ENCODE measurements at regions not wholly inside any gene's neighbourhood (a gene's known extent, or its start where the extent isn't known, plus 50 kb on each side); places are given as distances from the start of the nearest gene placed in this dataset.
A peak's percentile ranks its signal among the peaks of the same experiment; 100 is the strongest.
"Not testable (repeated sequence)": the region's sequence is repeated elsewhere in the genome, so short reads cannot be mapped to it uniquely, and the experiment has no call there.

DNA sequence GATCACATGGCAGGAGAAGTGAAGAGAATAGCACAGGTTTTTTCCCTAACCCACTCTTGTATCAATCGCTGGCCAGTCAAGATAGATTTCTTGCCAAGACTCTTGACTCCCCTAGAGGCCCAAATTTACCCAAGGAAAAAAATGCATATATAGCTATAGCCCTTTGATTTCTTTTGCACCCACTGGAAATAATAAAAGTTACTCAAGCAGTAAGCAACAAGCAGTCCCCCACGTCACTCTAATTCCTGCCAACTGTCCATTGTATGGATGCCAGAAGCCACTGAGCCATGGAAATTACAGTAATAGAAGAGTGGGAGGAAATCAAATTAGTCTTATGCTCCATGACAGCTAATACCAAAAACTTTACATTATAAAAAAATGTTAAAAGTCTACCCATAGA is 125.3 kb upstream of the SLC39A10 start:
- no CpG with 5 or more reads among the region's 2 CpGs for WGBS (ENCODE audit: insufficient coverage)
- H3K27me3 Mint-ChIP-seq = no peaks in the 10 kb centered on the region

DNA sequence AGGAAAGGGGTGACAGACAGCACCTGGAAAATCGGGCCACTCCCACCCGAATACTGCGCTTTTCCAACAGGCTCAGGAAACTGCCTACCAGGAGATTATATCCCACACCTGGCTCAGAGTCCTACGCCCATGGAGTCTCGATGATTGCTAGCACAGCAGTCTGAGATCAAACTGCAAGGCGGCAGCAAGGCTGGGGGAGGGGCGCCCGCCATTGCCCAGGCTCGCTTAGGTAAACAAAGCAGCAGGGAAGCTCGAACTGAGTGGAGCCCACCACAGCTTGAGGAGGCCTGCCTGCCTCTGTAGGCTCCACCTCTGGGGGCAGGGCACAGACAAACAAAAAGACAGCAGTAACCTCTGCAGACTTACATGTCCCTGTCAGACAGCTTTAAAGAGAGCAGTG is 133.8 kb upstream of the SLC39A10 start:
- WGBS (ENCODE audit: insufficient coverage) = 85% methylated on average over 4 of the region's 10 CpGs
- H3K27ac ChIP-seq (ENCODE audit: low read length); DNase-seq; H3K9me3 Mint-ChIP-seq; ATAC-seq (replicated peaks in 1 of 4); H3K9me3 ChIP-seq; H3K27me3 Mint-ChIP-seq; H3K27me3 ChIP-seq (replicated peaks in 1 of 2; ENCODE audit: control insufficient read depth in 2 of 2, extremely low read depth in 1 of 2, insufficient read depth in 2 of 2, low read length in 1 of 2); H3K36me3 Mint-ChIP-seq; H3K4me3 ChIP-seq (ENCODE audit: control insufficient read depth in 1 of 2, extremely low read depth in 1 of 2, low read length in 1 of 2); H3K4me1 ChIP-seq (ENCODE audit: control insufficient read depth in 1 of 2, extremely low read depth in 1 of 2, insufficient read depth in 2 of 2, low read length in 2 of 2); POLR2A ChIA-PET; H3K36me3 ChIP-seq (ENCODE audit: control insufficient read depth in 2 of 2, extremely low read depth in 1 of 2, insufficient read depth in 1 of 2, low read length in 1 of 2): not testable (repeated sequence)
- Mint-ChIP-seq H3K4me3 (peak overlapping the region in 2 of 3 donors; percentile 21 to 45), H3K27ac (peak overlapping the region in 1 of 2 donors; percentile 79), H3K4me1 (peaks cover 28 to 36% (median 33%) of the 10 kb centered on the region in 3 donors)
- CTCF ChIA-PET = interaction anchor here in 1 of 2 donors (0.6 kb wide), 1 partner anchor 37 kb away, joined by 5 read pairs; no protein-coding TSS in a partner anchor

More for the DNA sequence above, 125.3 kb upstream of the SLC39A10 start:
- Histone ChIP-seq H3K27ac (ENCODE audit: low read length) (peak overlapping the region; percentile 80), H3K9me3 (no peaks in the 10 kb centered on the region), H3K36me3 (ENCODE audit: control insufficient read depth in 2 of 2, extremely low read depth in 1 of 2, insufficient read depth in 1 of 2, low read length in 1 of 2) (no peaks in the 10 kb centered on the region), H3K4me1 (ENCODE audit: control insufficient read depth in 1 of 2, extremely low read depth in 1 of 2, insufficient read depth in 2 of 2, low read length in 2 of 2) (peaks cover 33 to 49% of the 10 kb centered on the region in 2 experiments), H3K4me3 (ENCODE audit: control insufficient read depth in 1 of 2, extremely low read depth in 1 of 2, low read length in 1 of 2) (no peak overlapping the region), H3K27me3 (replicated peaks in 1 of 2; ENCODE audit: control insufficient read depth in 2 of 2, extremely low read depth in 1 of 2, insufficient read depth in 2 of 2, low read length in 1 of 2) (no peaks in the 10 kb centered on the region)
- POLR2A ChIA-PET = interaction anchor here in 1 of 2 donors (0.6 to 0.9 kb wide), 2 partner anchors 27 to 1808 kb away, joined by 3 read pairs; no protein-coding TSS in a partner anchor
- ATAC-seq (replicated peaks in 1 of 4) (no peak), DNase-seq (no peak)
- no peaks in the 10 kb centered on the region for H3K9me3 Mint-ChIP-seq
- H3K4me3 Mint-ChIP-seq = peak overlapping the region in 2 of 3 donors; percentile 84
- H3K36me3 Mint-ChIP-seq = no peaks in the 10 kb centered on the region
- peak overlapping the region; percentile 100 for H3K27ac Mint-ChIP-seq
- CTCF ChIA-PET = interaction anchor here in 1 of 2 donors (1.3 kb wide), 1 partner anchor 34 kb away, joined by 3 read pairs; no protein-coding TSS in a partner anchor
- peaks cover 61 to 68% (median 63%) of the 10 kb centered on the region in 3 donors for H3K4me1 Mint-ChIP-seq

DNA sequence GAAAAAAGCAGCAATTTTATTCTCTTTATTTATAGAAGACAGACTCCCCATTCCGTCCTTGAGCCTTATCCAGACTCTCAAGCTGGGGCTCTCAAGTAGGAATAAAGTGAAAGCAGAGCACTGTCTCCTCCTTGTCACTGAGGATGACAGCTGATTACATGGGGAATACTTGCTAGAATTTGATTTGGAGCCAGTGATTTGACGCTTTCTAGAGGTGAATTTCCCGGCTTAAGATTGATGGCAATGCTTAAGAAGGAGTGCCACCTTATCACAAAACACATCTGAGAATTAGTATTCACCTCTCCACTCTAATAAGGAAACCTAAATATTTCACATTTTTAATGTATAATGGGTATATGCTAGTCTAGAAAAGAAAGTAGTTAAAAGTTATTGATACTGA is 135.4 kb upstream of the SLC39A10 start:
- WGBS (ENCODE audit: insufficient coverage) = no CpG with 5 or more reads among the region's 3 CpGs
- ATAC-seq (replicated peaks in 1 of 4) = no peak
- Histone ChIP-seq H3K4me3 (ENCODE audit: control insufficient read depth in 1 of 2, extremely low read depth in 1 of 2, low read length in 1 of 2) (no peak overlapping the region), H3K36me3 (ENCODE audit: control insufficient read depth in 2 of 2, extremely low read depth in 1 of 2, insufficient read depth in 1 of 2, low read length in 1 of 2) (no peaks in the 10 kb centered on the region), H3K9me3 (no peaks in the 10 kb centered on the region), H3K27ac (ENCODE audit: low read length) (no peak overlapping the region), H3K27me3 (replicated peaks in 1 of 2; ENCODE audit: control insufficient read depth in 2 of 2, extremely low read depth in 1 of 2, insufficient read depth in 2 of 2, low read length in 1 of 2) (no peaks in the 10 kb centered on the region), H3K4me1 (ENCODE audit: control insufficient read depth in 1 of 2, extremely low read depth in 1 of 2, insufficient read depth in 2 of 2, low read length in 2 of 2) (no peaks in the 10 kb centered on the region)
- ChIA-PET POLR2A (no interaction called here), CTCF (no interaction called here)
- Mint-ChIP-seq H3K4me1 (peaks cover 38 to 50% (median 40%) of the 10 kb centered on the region in 3 donors), H3K27ac (peak overlapping the region in 1 of 2 donors; percentile 67), H3K36me3 (no peaks in the 10 kb centered on the region), H3K9me3 (peaks cover 0 to 5% (median 3%) of the 10 kb centered on the region in 3 donors), H3K27me3 (no peaks in the 10 kb centered on the region), H3K4me3 (no peak overlapping the region)
- no peak for DNase-seq

DNA sequence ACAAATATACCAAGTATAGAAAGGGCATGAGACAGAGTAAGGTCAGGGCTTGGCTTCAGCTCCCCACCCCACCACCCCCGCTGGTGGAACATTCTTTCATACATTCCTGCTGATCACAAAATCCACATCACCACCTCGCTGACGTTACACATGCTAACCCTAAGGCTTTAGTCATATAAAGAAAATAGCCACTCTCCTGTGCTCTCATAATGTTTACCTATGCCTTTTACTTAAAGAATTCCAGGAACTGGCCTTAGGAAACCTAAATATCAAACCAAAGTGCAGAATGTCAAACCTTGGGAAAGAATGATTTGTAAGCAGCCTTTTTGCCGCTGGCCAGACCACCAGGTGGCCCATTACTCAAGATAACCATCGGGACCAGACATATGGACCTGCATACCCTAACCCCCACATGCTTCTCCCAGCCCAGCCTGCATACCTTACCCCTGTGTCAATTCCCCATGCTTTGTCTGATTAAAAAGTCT is 136.3 kb upstream of the SLC39A10 start:
- no peaks in the 10 kb centered on the region for H3K27me3 Mint-ChIP-seq
- Histone ChIP-seq H3K27ac (ENCODE audit: low read length) (no peak overlapping the region), H3K36me3 (ENCODE audit: control insufficient read depth in 2 of 2, extremely low read depth in 1 of 2, insufficient read depth in 1 of 2, low read length in 1 of 2) (no peaks in the 10 kb centered on the region), H3K9me3 (no peaks in the 10 kb centered on the region), H3K4me1 (ENCODE audit: control insufficient read depth in 1 of 2, extremely low read depth in 1 of 2, insufficient read depth in 2 of 2, low read length in 2 of 2) (no peaks in the 10 kb centered on the region), H3K4me3 (ENCODE audit: control insufficient read depth in 1 of 2, extremely low read depth in 1 of 2, low read length in 1 of 2) (no peak overlapping the region), H3K27me3 (replicated peaks in 1 of 2; ENCODE audit: control insufficient read depth in 2 of 2, extremely low read depth in 1 of 2, insufficient read depth in 2 of 2, low read length in 1 of 2) (no peaks in the 10 kb centered on the region)
- no peak for DNase-seq
- H3K9me3 Mint-ChIP-seq = peaks cover 0 to under 1% (median under 1%) of the 10 kb centered on the region in 3 donors
- peaks cover 41 to 50% (median 42%) of the 10 kb centered on the region in 3 donors for H3K4me1 Mint-ChIP-seq
- ChIA-PET POLR2A (no interaction called here), CTCF (interaction anchor here in 1 of 2 donors (0.6 kb wide), 1 partner anchor 18 kb away, joined by 5 read pairs; no protein-coding TSS in a partner anchor)
- ATAC-seq (replicated peaks in 1 of 4) = no peak
- no peak overlapping the region for H3K27ac Mint-ChIP-seq
- H3K36me3 Mint-ChIP-seq = no peaks in the 10 kb centered on the region
- 97% methylated on average over 4 of the region's 5 CpGs for WGBS (ENCODE audit: insufficient coverage)
- no peak overlapping the region for H3K4me3 Mint-ChIP-seq

DNA sequence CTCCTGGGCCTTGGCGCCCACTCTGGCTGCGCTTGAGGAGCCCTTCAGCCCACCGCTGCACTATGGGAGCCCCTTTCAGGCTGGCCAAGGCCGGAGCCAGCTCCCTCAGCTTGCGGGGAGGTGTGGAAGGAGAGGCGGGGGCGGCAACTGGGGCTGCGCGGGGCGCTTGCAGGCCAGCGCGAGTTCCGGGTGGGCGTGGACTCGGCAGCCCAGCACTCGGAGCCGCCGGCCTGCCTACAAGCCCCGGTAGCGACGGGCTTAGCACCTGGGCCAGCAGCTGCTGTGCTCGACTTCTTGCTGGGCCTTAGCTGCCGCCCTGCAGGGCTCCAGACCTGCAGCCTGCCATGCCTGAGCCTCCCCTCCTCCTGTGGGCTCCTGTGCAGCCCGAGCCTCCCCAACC is 141.5 kb upstream of the SLC39A10 start:
- no peak overlapping the region for H3K4me3 ChIP-seq (ENCODE audit: control insufficient read depth in 1 of 2, extremely low read depth in 1 of 2, low read length in 1 of 2)
- H3K9me3 Mint-ChIP-seq = no peaks in the 10 kb centered on the region
- H3K36me3 Mint-ChIP-seq = no peaks in the 10 kb centered on the region
- H3K36me3 ChIP-seq (ENCODE audit: control insufficient read depth in 2 of 2, extremely low read depth in 1 of 2, insufficient read depth in 1 of 2, low read length in 1 of 2) = no peaks in the 10 kb centered on the region
- H3K27me3 Mint-ChIP-seq = no peaks in the 10 kb centered on the region
- DNase-seq = no peak
- ATAC-seq (replicated peaks in 1 of 4) = no peak
- H3K4me3 Mint-ChIP-seq = no peak overlapping the region
- no peak overlapping the region for H3K27ac Mint-ChIP-seq
- H3K4me1 ChIP-seq (ENCODE audit: control insufficient read depth in 1 of 2, extremely low read depth in 1 of 2, insufficient read depth in 2 of 2, low read length in 2 of 2) = no peaks in the 10 kb centered on the region
- no peaks in the 10 kb centered on the region for H3K9me3 ChIP-seq
- ChIA-PET CTCF (interaction anchor here in 1 of 2 donors (0.7 kb wide), 1 partner anchor 898 kb away, joined by 7 read pairs; no protein-coding TSS in a partner anchor), POLR2A (no interaction called here)
- no peak overlapping the region for H3K27ac ChIP-seq (ENCODE audit: low read length)
- peaks cover 12 to 43% (median 17%) of the 10 kb centered on the region in 3 donors for H3K4me1 Mint-ChIP-seq
- 93% methylated on average over 19 of the region's 24 CpGs for WGBS (ENCODE audit: insufficient coverage)
- H3K27me3 ChIP-seq (replicated peaks in 1 of 2; ENCODE audit: control insufficient read depth in 2 of 2, extremely low read depth in 1 of 2, insufficient read depth in 2 of 2, low read length in 1 of 2) = no peaks in the 10 kb centered on the region

DNA sequence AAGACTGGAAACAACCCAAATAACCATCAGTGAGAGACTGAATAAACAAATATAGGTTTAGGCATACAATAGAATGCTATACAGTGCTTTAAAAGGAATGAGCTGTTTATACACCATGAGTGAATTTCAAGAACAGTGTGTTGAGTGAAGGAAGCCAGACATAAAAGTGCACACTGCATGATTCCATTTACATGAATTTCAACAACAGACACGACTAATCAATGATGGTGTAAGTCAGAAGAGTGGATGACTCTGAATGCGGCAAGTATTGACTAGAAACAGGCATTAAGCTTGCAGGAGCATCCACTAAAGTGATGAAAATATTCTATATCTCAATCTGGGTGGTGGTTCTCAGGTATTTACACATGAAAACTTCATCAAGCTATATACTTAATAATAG is 142.7 kb upstream of the SLC39A10 start:
- H3K27ac ChIP-seq (ENCODE audit: low read length) = no peak overlapping the region
- H3K4me1 ChIP-seq (ENCODE audit: control insufficient read depth in 1 of 2, extremely low read depth in 1 of 2, insufficient read depth in 2 of 2, low read length in 2 of 2) = no peaks in the 10 kb centered on the region
- DNase-seq (no peak), ATAC-seq (replicated peaks in 1 of 4) (no peak)
- H3K27me3 ChIP-seq (replicated peaks in 1 of 2; ENCODE audit: control insufficient read depth in 2 of 2, extremely low read depth in 1 of 2, insufficient read depth in 2 of 2, low read length in 1 of 2) = no peaks in the 10 kb centered on the region
- Mint-ChIP-seq H3K4me3 (no peak overlapping the region), H3K27me3 (no peaks in the 10 kb centered on the region), H3K9me3 (no peaks in the 10 kb centered on the region), H3K36me3 (no peaks in the 10 kb centered on the region), H3K27ac (no peak overlapping the region), H3K4me1 (peaks cover 16 to 49% (median 19%) of the 10 kb centered on the region in 3 donors)
- WGBS (ENCODE audit: insufficient coverage) = no CpG with 5 or more reads among the region's 2 CpGs
- CTCF ChIA-PET = interaction anchor here (0.5 to 1.2 kb wide), 4 partner anchors 11 to 38 kb away, joined by 3 to 4 read pairs (median 3); no protein-coding TSS in a partner anchor
- H3K4me3 ChIP-seq (ENCODE audit: control insufficient read depth in 1 of 2, extremely low read depth in 1 of 2, low read length in 1 of 2) = no peak overlapping the region
- H3K36me3 ChIP-seq (ENCODE audit: control insufficient read depth in 2 of 2, extremely low read depth in 1 of 2, insufficient read depth in 1 of 2, low read length in 1 of 2) = no peaks in the 10 kb centered on the region
- POLR2A ChIA-PET = interaction anchor here in 1 of 2 donors (0.6 kb wide), 1 partner anchor 162 kb away, joined by 6 read pairs; no protein-coding TSS in a partner anchor
- H3K9me3 ChIP-seq = no peaks in the 10 kb centered on the region

Data from T-cell (primary cell).